HCT116 (cell line): ENCODE measurements at regions not wholly inside any gene's neighbourhood (a gene's known extent, or its start where the extent isn't known, plus 50 kb on each side); places are given as distances from the start of the nearest gene placed in this dataset.

Experiments
- ATAC-seq: fragments of 200-7000 bp; cut with Tn5 transposase; 2 replicates; pipeline ENCODE4 v1.9.1; 2020; ENCODE audit warnings: mild to moderate bottlenecking, moderate library complexity
- BruUV-seq: library from RNA; stranded (reverse); fragments of 400-500 nt; replicated peaks from 2 replicates; lab custom pipeline; 2021; lab: Mats Ljungman, UMichigan
- CTCF ChIA-PET: fragments of 300-600 bp; sonication (Branson Sonifier 250); formaldehyde crosslinking; loops from one replicate; lab custom pipeline; 2021; ENCODE audit warnings: antibody characterized with exemption; lab: Charles Lee
- POLR2A ChIA-PET: fragments of 300-600, 350-600 bp; sonication (Branson Sonifier 250); formaldehyde crosslinking; loops from one replicate; lab custom pipeline; 2021; ENCODE audit warnings: antibody characterized with exemption; lab: Charles Lee
- RAD21 ChIA-PET, 2 experiments: fragments of 300-600 bp; sonication (Branson Sonifier 250); formaldehyde crosslinking; loops; one replicate each; lab custom pipeline; 2023; ENCODE audit warnings: low total read pairs in 2 of 2; ENCODE audit not compliant: uncharacterized antibody in 2 of 2, unreplicated experiment in 2 of 2, low non-redundant PET in 1 of 2; lab: Charles Lee
- DNase-seq: peaks from one replicate; pipeline ENCODE4 v3.0.0-alpha.2; 2010; ENCODE audit warnings: low read depth, low spot score
- H2AFZ ChIP-seq: fragments of 200-600 bp; shearing (Covaris generic), sonication (generic); 2 replicates; pipeline ENCODE4 v1.6.1; 2017; ENCODE audit warnings: low read depth, mixed run types, mixed read lengths, antibody characterized with exemption, low read length; ENCODE audit not compliant: poor library complexity, severe bottlenecking
- H3K27ac ChIP-seq: 2 replicates; pipeline ENCODE4 v1.5.1; 2012; ENCODE audit warnings: low read depth, low read length
- H3K27me3 ChIP-seq: fragments of 200-600 bp; sonication (generic); 2 replicates; pipeline ENCODE4 v1.6.1; 2016; ENCODE audit warnings: mixed run types, low read length, mixed read lengths; ENCODE audit not compliant: insufficient read depth
- H3K36me3 ChIP-seq, 2 experiments: fragments of 200-500 bp in 1 of 2; fragments of 200-600 bp in 1 of 2; sonication (Bioruptor generic) in 1 of 2; sonication (generic) in 1 of 2; 2 replicates each; pipeline versions ENCODE4 v1.5.1 to v1.6.1; 2014 to 2016; ENCODE audit warnings: low read length in 2 of 2, inconsistent platforms in 1 of 2, mixed read lengths in 1 of 2, mixed run types in 1 of 2; ENCODE audit not compliant: insufficient read depth in 2 of 2, control insufficient read depth in 1 of 2
- H3K4me1 ChIP-seq, 2 experiments: fragments of 200-600 bp in 1 of 2; sonication (generic) in 1 of 2; 2 replicates each; pipeline versions ENCODE4 v1.5.1 to v1.6.1; 2012 to 2017; ENCODE audit warnings: low read length in 2 of 2, inconsistent platforms in 1 of 2, mild to moderate bottlenecking in 1 of 2, mixed read lengths in 1 of 2, mixed run types in 1 of 2, moderate library complexity in 1 of 2; ENCODE audit not compliant: insufficient read depth in 2 of 2, control insufficient read depth in 1 of 2
- H3K4me2 ChIP-seq: fragments of 200-600 bp; sonication (generic); 2 replicates; pipeline ENCODE4 v1.6.1; 2017; ENCODE audit warnings: mixed run types, low read length, mixed read lengths
- H3K4me3 ChIP-seq, 2 experiments: fragments of 200-600 bp in 1 of 2; sonication (generic) in 1 of 2; replicated peaks in 1 of 2; 2 replicates each; pipeline ENCODE4 v1.5.1; 2011 to 2016; ENCODE audit warnings: low read length in 2 of 2, control low read depth in 1 of 2, low read depth in 1 of 2, mild to moderate bottlenecking in 1 of 2, mixed read lengths in 1 of 2, mixed run types in 1 of 2
- H3K79me2 ChIP-seq: fragments of 200-600 bp; sonication (generic); 2 replicates; pipeline ENCODE4 v1.6.1; 2017; ENCODE audit warnings: mild to moderate bottlenecking, mixed run types, low read length, moderate library complexity, mixed read lengths; ENCODE audit not compliant: insufficient read depth
- H3K9ac ChIP-seq: fragments of 200-600 bp; sonication (generic); 2 replicates; pipeline ENCODE4 v1.6.1; 2016; ENCODE audit warnings: low read length, mixed read lengths
- H3K9me2 ChIP-seq: fragments of 200-600 bp; sonication (generic), shearing (Covaris generic); 2 replicates; pipeline ENCODE4 v1.6.1; 2017; ENCODE audit warnings: mixed run types, mild to moderate bottlenecking, moderate library complexity; ENCODE audit not compliant: insufficient read depth
- H3K9me3 ChIP-seq, 2 experiments: fragments of 200-500 bp in 1 of 2; fragments of 200-600 bp in 1 of 2; sonication (Bioruptor generic) in 1 of 2; sonication (generic) in 1 of 2; 2 replicates each; pipeline ENCODE4 v1.6.1; 2014 to 2017; ENCODE audit warnings: low read length in 2 of 2, mixed read lengths in 2 of 2, inconsistent platforms in 1 of 2, low read depth in 1 of 2, mild to moderate bottlenecking in 1 of 2, mixed run types in 1 of 2, moderate library complexity in 1 of 2; ENCODE audit not compliant: control insufficient read depth in 1 of 2, insufficient read depth in 1 of 2
- H4K20me1 ChIP-seq: fragments of 200-600 bp; sonication (generic), shearing (Covaris generic); 2 replicates; pipeline ENCODE4 v1.6.1; 2017; ENCODE audit warnings: mixed run types, mild to moderate bottlenecking, moderate library complexity; ENCODE audit not compliant: insufficient read depth
- ATF3 ChIP-seq: IDR thresholded peaks from 2 replicates; pipeline ENCODE4 v1.6.1; 2012
- CEBPB ChIP-seq: IDR thresholded peaks from 2 replicates; pipeline ENCODE4 v1.6.1; 2012; ENCODE audit warnings: low read depth
- ELF1 ChIP-seq: IDR thresholded peaks from 2 replicates; pipeline ENCODE4 v1.6.1; 2012; ENCODE audit warnings: low read depth, borderline replicate concordance
- FOSL1 ChIP-seq: IDR thresholded peaks from 2 replicates; pipeline ENCODE4 v1.6.1; 2012; ENCODE audit warnings: low read depth
- JUND ChIP-seq: IDR thresholded peaks from 2 replicates; pipeline ENCODE4 v1.6.1; 2012
- MAX ChIP-seq: IDR thresholded peaks from 2 replicates; pipeline ENCODE4 v1.6.1; 2012
- POLR2A ChIP-seq: IDR thresholded peaks from 2 replicates; pipeline ENCODE4 v1.7.0; 2011; ENCODE audit warnings: borderline replicate concordance; ENCODE audit not compliant: insufficient read depth, insufficient read length; ENCODE audit errors: extremely low read depth
- POLR2AphosphoS5 ChIP-seq: IDR thresholded peaks from 2 replicates; pipeline ENCODE4 v1.6.1; 2011; ENCODE audit warnings: mild to moderate bottlenecking, low read depth, low read length, moderate library complexity
- REST ChIP-seq: IDR thresholded peaks from 2 replicates; pipeline ENCODE4 v1.6.1; 2012; ENCODE audit warnings: low read depth
- SIN3A ChIP-seq: IDR thresholded peaks from 2 replicates; pipeline ENCODE4 v1.6.1; 2012; ENCODE audit warnings: low read depth
- ZFX ChIP-seq: fragments of 450-650 bp; IDR thresholded peaks from 2 replicates; pipeline ENCODE4 v1.6.1; 2017
- intact Hi-C: fragments of 100-400 bp; cut with micrococcal nuclease; formaldehyde crosslinking; loops from 2 replicates; pipeline ENCODE4 v1.10.0; 2022

GRCh38 chr2:215621381-215621780 lies 185.5 kb upstream of the FN1 start:
- H3K9me2 ChIP-seq = no peaks in the 10 kb centered on the region
- ChIA-PET RAD21 (no interaction called here), POLR2A (no interaction called here), CTCF (no interaction called here)
- H3K27me3 ChIP-seq = no peaks in the 10 kb centered on the region
- no peaks in the 10 kb centered on the region for H3K79me2 ChIP-seq
- ATAC-seq (no peak), DNase-seq (no peak)
- no peaks in the 10 kb centered on the region for H3K36me3 ChIP-seq
- H3K9ac ChIP-seq = no peak overlapping the region
- no TSS peak for BruUV-seq
- TF ChIP-seq SIN3A (no peak), FOSL1 (no peak), REST (no peak), POLR2AphosphoS5 (no peak), ATF3 (no peak), ZFX (no peak), CEBPB (no peak), POLR2A (no peak)
- no peak overlapping the region for H3K4me2 ChIP-seq
- intact Hi-C loops = no loop called here
- no peak overlapping the region for H3K27ac ChIP-seq
- H4K20me1 ChIP-seq = no peaks in the 10 kb centered on the region
- no peak overlapping the region for H3K4me3 ChIP-seq
- H3K4me1 ChIP-seq = peaks cover 21 to 24% of the 10 kb centered on the region in 2 experiments
- H2AFZ ChIP-seq = no peak overlapping the region
- no peaks in the 10 kb centered on the region for H3K9me3 ChIP-seq

- no peak overlapping the region for H3K9ac ChIP-seq
- RAD21 ChIA-PET = no interaction called here
- no peak for TF ChIP-seq JUND
- TF ChIP-seq ZFX = no peak
- no peak for TF ChIP-seq ELF1
- TF ChIP-seq MAX = no peak
- TF ChIP-seq, all 23 proteins: peak for 0
- no peak overlapping the region; the same call in 1 of the 2 replicates for H3K27ac ChIP-seq
- H2AFZ ChIP-seq = peak overlapping the region; percentile 81
- DNase-seq (no peak), ATAC-seq (no peak)
- no peaks in the 10 kb centered on the region for H3K9me2 ChIP-seq
- ChIA-PET CTCF (no interaction called here), POLR2A (no interaction called here)
- intact Hi-C loops = no loop called here
- H3K4me3 ChIP-seq = no peak overlapping the region
- no peaks in the 10 kb centered on the region for H3K9me3 ChIP-seq
- H3K36me3 ChIP-seq = no peaks in the 10 kb centered on the region
- no peaks in the 10 kb centered on the region for H3K27me3 ChIP-seq
- peaks cover 21 to 24% of the 10 kb centered on the region in 2 experiments for H3K4me1 ChIP-seq
- no peaks in the 10 kb centered on the region for H3K79me2 ChIP-seq
- BruUV-seq = no TSS peak
- peak overlapping the region; percentile 67 for H3K4me2 ChIP-seq
- no peaks in the 10 kb centered on the region for H4K20me1 ChIP-seq
Observed at GRCh38 chr2:215620528-215620927, 184.7 kb upstream of the FN1 start.
